ENCODE measurements at regions not wholly inside any gene's neighbourhood (a gene's known extent, or its start where the extent isn't known, plus 50 kb on each side); places are given as distances from the start of the nearest gene placed in this dataset.

- DNase-seq = no peak
These were observed 50.2 kb upstream of the PGRMC2 start for GRCh38 chr4:128337863-128338262.

Data from amygdala (tissue), 56 donors.